ENCODE measurements at regions not wholly inside any gene's neighbourhood (a gene's known extent, or its start where the extent isn't known, plus 50 kb on each side); places are given as distances from the start of the nearest gene placed in this dataset.

DNA sequence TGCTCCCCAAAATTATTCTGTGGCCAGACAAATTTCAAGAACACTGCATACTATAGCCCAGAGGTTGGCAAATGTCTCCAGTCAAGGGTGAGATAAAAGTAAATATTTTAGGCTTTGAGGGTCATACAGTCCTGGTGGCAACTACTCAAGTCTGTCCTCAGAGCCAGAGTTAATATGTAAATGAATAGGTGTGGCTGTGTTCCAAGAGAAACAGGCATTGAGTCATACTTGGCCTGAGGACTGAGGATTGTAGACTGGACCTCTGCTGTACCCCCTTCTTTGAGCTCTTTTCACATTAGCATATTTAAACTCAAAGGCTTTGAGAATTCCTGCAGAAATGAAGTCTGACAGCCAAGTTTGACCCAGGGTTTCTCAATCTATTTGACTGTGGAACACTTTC, 129.2 kb upstream of the PTCH1 start:
- no peak overlapping the region for H3K27ac ChIP-seq (replicated peaks)

DNA sequence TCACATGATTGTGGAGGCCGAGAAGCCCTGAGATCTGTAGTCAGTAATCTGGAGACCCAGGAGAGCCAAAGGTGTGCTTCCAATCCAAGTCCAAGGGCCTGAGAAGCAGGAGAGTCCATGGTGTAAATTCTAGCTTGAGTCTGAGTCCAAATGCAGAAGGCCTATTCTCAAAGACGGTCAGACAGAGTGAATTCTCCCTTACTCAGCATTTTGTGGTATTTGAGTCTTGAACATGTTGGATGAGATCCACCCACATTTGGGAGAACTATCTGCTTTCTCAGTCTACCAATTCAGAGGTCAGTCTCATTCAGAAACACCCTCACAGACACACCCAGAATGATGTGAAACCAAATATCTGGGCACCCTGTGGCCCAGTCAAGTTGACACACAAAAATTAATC, 128.8 kb upstream of the PTCH1 start:
- no peak for DNase-seq (ENCODE audit: low read depth in 1 of 2, low spot score in 1 of 2)
- H3K4me3 ChIP-seq (replicated peaks; ENCODE audit: insufficient read depth, low read length), result no peak overlapping the region
- no peak overlapping the region for H3K27ac ChIP-seq (replicated peaks)
- no peaks in the 10 kb centered on the region for H3K27me3 ChIP-seq (ENCODE audit: insufficient read depth, poor library complexity, severe bottlenecking)
- TF ChIP-seq GABPA (IDR thresholded peaks at IDR 0.05; ENCODE audit: low read depth), result no peak
- TF ChIP-seq CTCF (IDR thresholded peaks at IDR 0.05; ENCODE audit: insufficient read depth, low read length), result no peak
- TF ChIP-seq SPI1 (IDR thresholded peaks at IDR 0.05; ENCODE audit: borderline replicate concordance, low read depth), result no peak
- no peak for TF ChIP-seq REST (IDR thresholded peaks at IDR 0.05; ENCODE audit: insufficient replicate concordance, low read depth)
- TF ChIP-seq POLR2AphosphoS5 (IDR thresholded peaks at IDR 0.05; ENCODE audit: low read depth), result no peak

More for the DNA sequence above, 129.2 kb upstream of the PTCH1 start:
- no peak for DNase-seq (ENCODE audit: low read depth in 1 of 2, low spot score in 1 of 2)
- no peak for TF ChIP-seq CTCF (IDR thresholded peaks at IDR 0.05; ENCODE audit: insufficient read depth, low read length)
- no peak for TF ChIP-seq POLR2AphosphoS5 (IDR thresholded peaks at IDR 0.05; ENCODE audit: low read depth)
- H3K27me3 ChIP-seq (ENCODE audit: insufficient read depth, poor library complexity, severe bottlenecking), result no peaks in the 10 kb centered on the region
- H3K4me3 ChIP-seq (replicated peaks; ENCODE audit: insufficient read depth, low read length), result no peak overlapping the region

DNA sequence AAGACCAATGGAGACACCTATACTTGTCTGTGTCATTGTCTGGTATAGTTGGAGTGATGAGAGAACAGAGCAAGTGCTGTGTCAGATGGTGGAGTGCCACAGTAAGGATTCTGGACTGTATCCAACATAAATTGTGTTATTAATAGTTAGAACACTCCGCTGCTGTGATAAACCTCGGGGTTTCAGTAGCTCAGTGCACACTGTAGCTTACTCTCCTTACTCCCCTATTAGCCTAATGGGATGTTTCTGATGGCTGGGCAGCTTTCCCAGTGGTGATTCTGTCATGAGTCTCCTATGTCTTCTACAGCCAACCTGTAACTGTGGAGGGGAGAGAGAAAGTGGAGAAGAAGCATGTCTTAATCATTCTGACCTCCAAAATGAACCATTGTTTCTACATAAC, 127.6 kb upstream of the PTCH1 start:
- H3K4me3 ChIP-seq (replicated peaks; ENCODE audit: insufficient read depth, low read length), result no peak overlapping the region
- no peak for DNase-seq (ENCODE audit: low read depth in 1 of 2, low spot score in 1 of 2)
- no peak overlapping the region for H3K27ac ChIP-seq (replicated peaks)
- no peaks in the 10 kb centered on the region for H3K27me3 ChIP-seq (ENCODE audit: insufficient read depth, poor library complexity, severe bottlenecking)
- no peak for TF ChIP-seq SPI1 (IDR thresholded peaks at IDR 0.05; ENCODE audit: borderline replicate concordance, low read depth)
- TF ChIP-seq POLR2AphosphoS5 (IDR thresholded peaks at IDR 0.05; ENCODE audit: low read depth), result no peak
- TF ChIP-seq CTCF (IDR thresholded peaks at IDR 0.05; ENCODE audit: insufficient read depth, low read length), result no peak
- no peak for TF ChIP-seq REST (IDR thresholded peaks at IDR 0.05; ENCODE audit: insufficient replicate concordance, low read depth)
- no peak for TF ChIP-seq GABPA (IDR thresholded peaks at IDR 0.05; ENCODE audit: low read depth)

DNA sequence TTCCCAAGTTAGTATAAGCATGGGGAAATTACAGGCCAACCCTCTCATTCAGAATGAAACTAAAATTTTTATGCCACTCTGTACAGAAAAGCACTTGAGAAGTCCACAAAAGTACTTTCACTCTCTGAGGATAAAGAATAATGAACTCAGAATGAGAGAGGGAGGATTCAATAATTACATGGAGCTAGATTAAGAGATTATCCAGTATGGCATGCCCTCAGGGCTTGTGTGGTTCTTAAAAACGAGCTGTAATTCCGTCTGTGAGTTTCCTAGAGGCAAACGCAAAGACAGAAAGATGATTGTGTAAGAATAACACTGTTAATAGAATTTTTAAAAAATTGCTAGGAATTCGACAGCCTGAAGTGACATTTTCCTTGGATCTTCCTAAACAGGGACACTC, 126.8 kb upstream of the PTCH1 start:
- no peak overlapping the region for H3K4me3 ChIP-seq (replicated peaks; ENCODE audit: insufficient read depth, low read length)
- H3K27me3 ChIP-seq (ENCODE audit: insufficient read depth, poor library complexity, severe bottlenecking), result no peaks in the 10 kb centered on the region
- DNase-seq (ENCODE audit: low read depth in 1 of 2, low spot score in 1 of 2), result no peak
- H3K27ac ChIP-seq (replicated peaks), result no peak overlapping the region
- no peak for TF ChIP-seq CTCF (IDR thresholded peaks at IDR 0.05; ENCODE audit: insufficient read depth, low read length)
- no peak for TF ChIP-seq GABPA (IDR thresholded peaks at IDR 0.05; ENCODE audit: low read depth)
- no peak for TF ChIP-seq REST (IDR thresholded peaks at IDR 0.05; ENCODE audit: insufficient replicate concordance, low read depth)
- TF ChIP-seq SPI1 (IDR thresholded peaks at IDR 0.05; ENCODE audit: borderline replicate concordance, low read depth), result no peak
- TF ChIP-seq POLR2AphosphoS5 (IDR thresholded peaks at IDR 0.05; ENCODE audit: low read depth), result no peak

Data from HL-60 (cell line).